Panc1 (cell line): ENCODE measurements at regions not wholly inside any gene's neighbourhood (a gene's known extent, or its start where the extent isn't known, plus 50 kb on each side); places are given as distances from the start of the nearest gene placed in this dataset.

Experiments used
- POLR2AphosphoS5 ChIP-seq: IDR thresholded peaks from 2 replicates; pipeline ENCODE4 v1.6.1; 2012; ENCODE audit warnings: mild to moderate bottlenecking, low read depth, low read length, moderate library complexity
- REST ChIP-seq, 2 experiments: IDR thresholded peaks; 2 replicates each; pipeline ENCODE4 v1.6.1; 2011 to 2012; ENCODE audit warnings: low read depth in 2 of 2, control low read depth in 1 of 2, low read length in 1 of 2, mild to moderate bottlenecking in 1 of 2, moderate library complexity in 1 of 2; ENCODE audit not compliant: insufficient read depth in 1 of 2
- TCF7L2 ChIP-seq: IDR thresholded peaks from 2 replicates; pipeline ENCODE4 v1.6.1; 2011; ENCODE audit warnings: mild to moderate bottlenecking, low read depth, low read length, inconsistent platforms
- TF ChIP-seq, protein P1 (sequence below): fragments of 450-650 bp; IDR thresholded peaks from 2 replicates; pipeline ENCODE4 v1.5.1; 2017; ENCODE audit warnings: mild to moderate bottlenecking

DNA sequence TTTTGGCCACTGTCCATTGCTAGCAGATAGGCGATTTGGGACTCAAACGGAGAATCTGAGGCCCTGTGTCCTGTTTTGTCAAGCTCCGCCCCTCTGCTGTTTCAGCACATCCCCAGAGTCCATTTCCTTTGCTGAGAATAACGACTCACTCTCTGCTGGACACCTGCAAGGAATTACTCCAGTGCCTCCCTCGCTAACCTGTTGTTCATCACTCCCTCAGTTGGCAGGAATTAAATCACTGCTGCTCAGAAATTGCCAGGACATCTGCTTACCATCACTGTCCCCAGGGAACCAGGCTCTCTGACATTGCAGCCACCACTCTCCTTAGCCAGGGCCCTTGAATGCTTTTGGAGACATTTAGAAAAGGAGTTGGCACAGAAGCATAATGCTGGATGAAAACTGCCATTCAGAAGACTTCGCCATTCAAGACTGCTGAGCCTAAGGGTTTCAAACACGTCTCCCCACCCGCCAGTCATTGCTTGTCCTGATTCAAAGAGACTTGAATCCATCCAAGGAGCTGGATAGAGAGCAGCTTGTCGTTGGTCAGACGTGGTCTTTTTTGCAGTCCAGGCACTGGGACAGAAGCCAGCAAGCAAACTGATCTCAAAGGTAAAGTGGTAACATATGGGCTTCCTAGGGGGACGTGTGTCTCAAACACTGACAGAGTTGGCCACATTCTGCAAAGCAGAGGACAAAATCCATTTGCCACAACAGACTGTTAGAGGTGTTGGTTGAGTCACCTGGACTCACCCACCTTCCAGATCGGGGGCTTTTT, 155.3 kb downstream of the UXS1 start:
- TF ChIP-seq, protein P1, sequence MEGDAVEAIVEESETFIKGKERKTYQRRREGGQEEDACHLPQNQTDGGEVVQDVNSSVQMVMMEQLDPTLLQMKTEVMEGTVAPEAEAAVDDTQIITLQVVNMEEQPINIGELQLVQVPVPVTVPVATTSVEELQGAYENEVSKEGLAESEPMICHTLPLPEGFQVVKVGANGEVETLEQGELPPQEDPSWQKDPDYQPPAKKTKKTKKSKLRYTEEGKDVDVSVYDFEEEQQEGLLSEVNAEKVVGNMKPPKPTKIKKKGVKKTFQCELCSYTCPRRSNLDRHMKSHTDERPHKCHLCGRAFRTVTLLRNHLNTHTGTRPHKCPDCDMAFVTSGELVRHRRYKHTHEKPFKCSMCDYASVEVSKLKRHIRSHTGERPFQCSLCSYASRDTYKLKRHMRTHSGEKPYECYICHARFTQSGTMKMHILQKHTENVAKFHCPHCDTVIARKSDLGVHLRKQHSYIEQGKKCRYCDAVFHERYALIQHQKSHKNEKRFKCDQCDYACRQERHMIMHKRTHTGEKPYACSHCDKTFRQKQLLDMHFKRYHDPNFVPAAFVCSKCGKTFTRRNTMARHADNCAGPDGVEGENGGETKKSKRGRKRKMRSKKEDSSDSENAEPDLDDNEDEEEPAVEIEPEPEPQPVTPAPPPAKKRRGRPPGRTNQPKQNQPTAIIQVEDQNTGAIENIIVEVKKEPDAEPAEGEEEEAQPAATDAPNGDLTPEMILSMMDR, result no peak
- TF ChIP-seq POLR2AphosphoS5 (no peak), TCF7L2 (no peak), REST (IDR thresholded peaks at IDR 0.05; ENCODE audit: insufficient read depth in 1 of 2, low read depth in 2 of 2, low read length in 1 of 2) (no peak)
